ENCODE measurements at regions not wholly inside any gene's neighbourhood (a gene's known extent, or its start where the extent isn't known, plus 50 kb on each side); places are given as distances from the start of the nearest gene placed in this dataset.

DNA sequence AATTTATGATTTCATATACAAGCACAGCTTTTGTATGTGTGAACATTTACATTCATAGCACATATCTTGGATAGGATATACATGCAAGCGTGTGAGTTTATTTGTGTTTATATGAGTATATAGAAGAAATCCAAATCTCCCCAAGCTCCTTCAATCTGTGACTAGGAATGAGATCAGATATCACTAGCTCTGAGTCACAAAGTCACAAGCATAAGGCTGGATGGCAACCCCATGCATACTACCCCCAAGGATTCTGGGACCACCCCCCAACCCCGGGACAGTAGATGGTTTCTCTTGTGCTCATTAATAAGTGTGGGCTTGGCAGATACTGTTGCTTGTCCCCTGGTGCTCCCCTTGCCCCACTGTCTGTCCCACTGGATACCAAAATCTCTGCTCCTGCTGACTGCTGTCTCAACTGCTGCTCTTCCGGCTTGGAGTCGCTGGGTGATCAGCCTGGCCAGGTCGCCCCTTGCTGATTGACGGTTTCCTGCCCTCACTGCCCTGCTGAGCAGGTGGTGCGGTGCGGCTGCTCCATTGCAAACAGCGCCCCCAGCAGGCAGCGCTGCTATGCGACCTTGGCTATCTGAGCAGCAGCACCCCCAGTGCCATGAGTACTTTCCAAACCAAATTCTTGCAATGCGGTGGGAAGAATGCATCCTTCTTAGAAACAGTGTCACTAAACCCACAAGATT is 279.4 kb downstream of the CD83 start:
- H2AFZ ChIP-seq (ENCODE audit: low read length), result no peak overlapping the region
- H3K9ac ChIP-seq (ENCODE audit: insufficient read depth, low read depth, low read length), result no peak overlapping the region
- intact Hi-C loops (cut with micrococcal nuclease; ENCODE audit: unreplicated experiment), result no loop called here
- BruUV-seq (replicated peaks), result no TSS peak
- no peaks in the 10 kb centered on the region for H3K79me2 ChIP-seq (ENCODE audit: insufficient read depth, low read length)
- no peaks in the 10 kb centered on the region for H3K9me3 ChIP-seq (ENCODE audit: low read length)
- DNase-seq (ENCODE audit: low spot score) (no peak), ATAC-seq (no peak), FAIRE-seq (no peak)
- POLR2A ChIA-PET, result no interaction called here
- no peak overlapping the region for H3K27ac ChIP-seq (ENCODE audit: extremely low read length, insufficient read depth, low read length)
- CTCF ChIA-PET (ENCODE audit: low intra/inter-chr PET ratio, low total read pairs), result no interaction called here
- no peaks in the 10 kb centered on the region for H3K36me3 ChIP-seq (replicated peaks in 1 of 2; ENCODE audit: control insufficient read depth in 1 of 2, insufficient read depth in 2 of 2, low read length in 2 of 2)
- H3K4me2 ChIP-seq (ENCODE audit: low read depth, low read length), result no peak overlapping the region
- TF ChIP-seq, protein P1, sequence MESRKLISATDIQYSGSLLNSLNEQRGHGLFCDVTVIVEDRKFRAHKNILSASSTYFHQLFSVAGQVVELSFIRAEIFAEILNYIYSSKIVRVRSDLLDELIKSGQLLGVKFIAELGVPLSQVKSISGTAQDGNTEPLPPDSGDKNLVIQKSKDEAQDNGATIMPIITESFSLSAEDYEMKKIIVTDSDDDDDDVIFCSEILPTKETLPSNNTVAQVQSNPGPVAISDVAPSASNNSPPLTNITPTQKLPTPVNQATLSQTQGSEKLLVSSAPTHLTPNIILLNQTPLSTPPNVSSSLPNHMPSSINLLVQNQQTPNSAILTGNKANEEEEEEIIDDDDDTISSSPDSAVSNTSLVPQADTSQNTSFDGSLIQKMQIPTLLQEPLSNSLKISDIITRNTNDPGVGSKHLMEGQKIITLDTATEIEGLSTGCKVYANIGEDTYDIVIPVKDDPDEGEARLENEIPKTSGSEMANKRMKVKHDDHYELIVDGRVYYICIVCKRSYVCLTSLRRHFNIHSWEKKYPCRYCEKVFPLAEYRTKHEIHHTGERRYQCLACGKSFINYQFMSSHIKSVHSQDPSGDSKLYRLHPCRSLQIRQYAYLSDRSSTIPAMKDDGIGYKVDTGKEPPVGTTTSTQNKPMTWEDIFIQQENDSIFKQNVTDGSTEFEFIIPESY (CRISPR knock-in tag; IDR thresholded peaks at IDR 0.05), result peak; percentile 49; the same call in 1 of the 2 replicates
- TF ChIP-seq ZFP62 (CRISPR knock-in tag; IDR thresholded peaks at IDR 0.05), result no peak
- TF ChIP-seq ZNF138 (CRISPR knock-in tag; IDR thresholded peaks at IDR 0.05; ENCODE audit: low read depth), result no peak
- peak; percentile 32; the same call in 1 of the 2 replicates for TF ChIP-seq CTCF (CRISPR knock-in tag; IDR thresholded peaks at IDR 0.05)
- H3K4me3 ChIP-seq (replicated peaks in 1 of 3; ENCODE audit: insufficient read depth in 1 of 3, low read depth in 2 of 3, low read length in 3 of 3), result no peak overlapping the region
- in situ Hi-C loops (cut with HindIII; ENCODE audit: extremely low pct_ligation_motif_present, low pct_unique_long_range_greater_than_20kb), result no loop called here
- peaks cover 0 to 2% of the 10 kb centered on the region in 2 experiments; a peak in 2 of 5 replicates for H3K27me3 ChIP-seq (ENCODE audit: control insufficient read depth in 1 of 2, insufficient read depth in 2 of 2, low read length in 2 of 2)
- WGBS (ENCODE audit: low lambda C conversion rate), result 40% methylated on average over 5 of the region's 12 CpGs
- H3K4me1 ChIP-seq (ENCODE audit: insufficient read depth, low read length), result no peaks in the 10 kb centered on the region
- H4K20me1 ChIP-seq (ENCODE audit: insufficient read depth, low read length), result no peaks in the 10 kb centered on the region

Data from HepG2 (cell line).